GM23338 (cell line): ENCODE measurements at regions not wholly inside any gene's neighbourhood (a gene's known extent, or its start where the extent isn't known, plus 50 kb on each side); places are given as distances from the start of the nearest gene placed in this dataset.

Source experiments
- ATAC-seq: fragments of 200-7000 bp; cut with Tn5 transposase; 3 replicates; pipeline ENCODE4 v1.9.1; 2020
- DNase-seq: peaks from one replicate; pipeline ENCODE4 v3.0.0-alpha.2; 2015; ENCODE audit warnings: low spot score
- H2AFZ ChIP-seq: fragments of 200-600 bp; sonication (generic); 2 replicates; pipeline ENCODE4 v1.8.0; 2016; ENCODE audit warnings: antibody characterized with exemption, mild to moderate bottlenecking, moderate library complexity
- H3F3A ChIP-seq: fragments of 200-600 bp; sonication (generic); replicated peaks from 2 replicates; pipeline ENCODE4 v1.8.0; 2017; ENCODE audit warnings: antibody characterized with exemption, mixed run types, low read depth
- H3K27ac ChIP-seq: fragments of 200-600 bp; sonication (generic); 2 replicates; pipeline ENCODE4 v1.6.1; 2016; ENCODE audit warnings: low read depth
- H3K27me3 ChIP-seq: fragments of 200-600 bp; sonication (generic); 2 replicates; pipeline ENCODE4 v1.8.0; 2016; ENCODE audit warnings: mild to moderate bottlenecking, mixed run types, moderate library complexity; ENCODE audit not compliant: insufficient read depth
- H3K36me3 ChIP-seq: fragments of 200-600 bp; sonication (generic); 2 replicates; pipeline ENCODE4 v1.8.0; 2016; ENCODE audit warnings: mild to moderate bottlenecking; ENCODE audit not compliant: insufficient read depth
- H3K4me1 ChIP-seq: fragments of 200-600 bp; sonication (generic); 2 replicates; pipeline ENCODE4 v1.8.0; 2016; ENCODE audit warnings: mild to moderate bottlenecking, moderate library complexity; ENCODE audit not compliant: insufficient read depth
- H3K4me2 ChIP-seq: fragments of 200-600 bp; sonication (generic); 2 replicates; pipeline ENCODE4 v1.7.1; 2017; ENCODE audit warnings: mixed run types
- H3K4me3 ChIP-seq: fragments of 200-600 bp; sonication (generic); 2 replicates; pipeline ENCODE4 v1.6.1; 2016; ENCODE audit warnings: mixed run types
- H3K79me2 ChIP-seq: fragments of 200-600 bp; sonication (generic); replicated peaks from 2 replicates; pipeline ENCODE4 v1.8.0; 2017; ENCODE audit warnings: mild to moderate bottlenecking; ENCODE audit not compliant: insufficient read depth
- H3K9me2 ChIP-seq: fragments of 200-600 bp; sonication (generic); 2 replicates; pipeline ENCODE4 v1.8.0; 2017; ENCODE audit not compliant: insufficient read depth
- H4K20me1 ChIP-seq: fragments of 200-600 bp; sonication (generic); replicated peaks from 2 replicates; pipeline ENCODE4 v1.8.0; 2017; ENCODE audit warnings: mild to moderate bottlenecking; ENCODE audit not compliant: insufficient read depth
- H3K27ac Mint-ChIP-seq: 2 replicates; pipeline ENCODE4 v1.8.0; 2020; ENCODE audit warnings: inconsistent platforms, mild to moderate bottlenecking, moderate library complexity, mixed read lengths
- H3K27me3 Mint-ChIP-seq: 3 replicates; pipeline ENCODE4 v1.8.0; 2022; ENCODE audit warnings: low read depth, mild to moderate bottlenecking, moderate library complexity, mixed read lengths, inconsistent platforms; ENCODE audit not compliant: insufficient read depth, poor library complexity
- H3K36me3 Mint-ChIP-seq: 3 replicates; pipeline ENCODE4 v1.8.0; 2021; ENCODE audit warnings: low read depth, mild to moderate bottlenecking, inconsistent platforms, moderate library complexity, mixed read lengths
- H3K4me1 Mint-ChIP-seq: 3 replicates; pipeline ENCODE4 v1.8.0; 2020; ENCODE audit warnings: mild to moderate bottlenecking, inconsistent platforms, mixed read lengths
- H3K4me3 Mint-ChIP-seq: 3 replicates; pipeline ENCODE4 v1.8.0; 2021; ENCODE audit warnings: moderate library complexity, mild to moderate bottlenecking, inconsistent platforms, mixed read lengths
- H3K9me3 Mint-ChIP-seq: 3 replicates; pipeline ENCODE4 v1.8.0; 2020; ENCODE audit warnings: moderate library complexity, mild to moderate bottlenecking, inconsistent platforms, mixed read lengths
- CREB1 ChIP-seq: fragments of 250-450 bp; sonication (Bioruptor Pico); IDR thresholded peaks from 2 replicates; pipeline ENCODE4 v1.5.0; 2020; ENCODE audit warnings: low read depth, mild to moderate bottlenecking, moderate library complexity
- EZH2 ChIP-seq: fragments of 200-600 bp; sonication (generic); IDR thresholded peaks from one replicate; pipeline ENCODE4 v1.8.0; 2017; ENCODE audit warnings: antibody characterized with exemption, mild to moderate bottlenecking, low read depth; ENCODE audit not compliant: unreplicated experiment
- EZH2phosphoT487 ChIP-seq: fragments of 200-600 bp; sonication (generic); IDR thresholded peaks from one replicate; pipeline ENCODE4 v1.8.1; 2018; ENCODE audit warnings: antibody characterized with exemption; ENCODE audit not compliant: unreplicated experiment
- JUNB ChIP-seq: IDR thresholded peaks from one replicate; pipeline ENCODE4 v1.6.1; 2016; ENCODE audit warnings: antibody characterized with exemption; ENCODE audit not compliant: unreplicated experiment
- POLR2AphosphoS5 ChIP-seq: IDR thresholded peaks from 2 replicates; pipeline ENCODE4 v1.6.1; 2016; ENCODE audit warnings: antibody characterized with exemption, low read depth
- STAT1 ChIP-seq: IDR thresholded peaks from one replicate; pipeline ENCODE4 v1.6.1; 2016; ENCODE audit warnings: antibody characterized with exemption; ENCODE audit not compliant: unreplicated experiment
- ZNF114 ChIP-seq: fragments of 250-450 bp; sonication (Bioruptor Pico); IDR thresholded peaks from 2 replicates; pipeline ENCODE4 v1.5.0; 2020; ENCODE audit warnings: mild to moderate bottlenecking, moderate library complexity
- ZNF331 ChIP-seq: fragments of 250-450 bp; sonication (Bioruptor Pico); IDR thresholded peaks from 2 replicates; pipeline ENCODE4 v1.5.0; 2020; ENCODE audit warnings: low read depth, mild to moderate bottlenecking, moderate library complexity
- TF ChIP-seq, protein P1 (sequence below): fragments of 250-450 bp; sonication (Bioruptor Pico); IDR thresholded peaks from 2 replicates; pipeline ENCODE4 v1.5.0; 2020; ENCODE audit warnings: mild to moderate bottlenecking, moderate library complexity
- TF ChIP-seq, protein P2 (sequence below): IDR thresholded peaks from one replicate; pipeline ENCODE4 v1.6.1; 2018; ENCODE audit warnings: antibody characterized with exemption; ENCODE audit not compliant: unreplicated experiment

DNA sequence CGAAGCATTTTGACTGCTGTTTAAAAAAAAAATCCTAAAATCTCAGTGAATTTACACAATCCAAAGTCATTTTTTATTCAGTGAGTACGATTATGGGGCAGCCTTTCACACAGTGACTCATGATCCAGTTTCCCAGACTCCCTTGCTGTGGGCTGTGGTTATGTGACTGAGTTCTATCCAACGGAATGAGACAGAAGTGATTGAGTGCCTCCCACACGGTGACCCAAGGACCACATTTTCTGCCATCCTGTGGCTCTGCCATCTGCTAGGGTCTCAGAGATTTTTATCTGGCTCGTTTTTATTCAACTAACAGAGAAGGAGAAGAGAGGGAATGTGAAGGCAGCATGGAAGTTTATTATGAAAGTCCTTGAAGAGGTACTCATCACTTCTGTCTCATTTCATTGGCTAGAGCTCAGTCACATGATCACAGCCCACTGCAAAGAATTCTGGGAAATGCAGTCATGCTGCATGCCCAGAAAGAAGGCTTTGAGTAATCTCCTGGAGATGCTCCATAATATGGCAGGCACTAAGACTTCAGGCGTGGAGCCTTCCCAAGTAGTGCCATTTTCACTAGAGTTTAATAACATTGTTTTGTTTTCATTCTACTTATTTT lies 999.4 kb downstream of the UQCRFS1 start:
- Histone ChIP-seq H3K4me2 (no peak overlapping the region), H4K20me1 (no peaks in the 10 kb centered on the region), H3K27me3 (no peaks in the 10 kb centered on the region), H3K4me1 (0 out of 2 replicates have a peak, but pooled peaks cover 10% of the 10 kb centered on the region), H2AFZ (0 out of 2 replicates have a peak overlapping the region, but pooled peaks have one; percentile 39), H3F3A (no peaks in the 10 kb centered on the region), H3K4me3 (no peak overlapping the region), H3K9me2 (no peaks in the 10 kb centered on the region), H3K27ac (no peak overlapping the region), H3K36me3 (no peaks in the 10 kb centered on the region), H3K79me2 (no peaks in the 10 kb centered on the region)
- ATAC-seq: no peak
- peaks cover 24% of the 10 kb centered on the region for H3K4me1 Mint-ChIP-seq
- H3K36me3 Mint-ChIP-seq: no peaks in the 10 kb centered on the region
- peak; percentile 34 for DNase-seq
- TF ChIP-seq ZNF331 (no peak), EZH2phosphoT487 (no peak), ZNF114 (CRISPR knock-in tag) (no peak), STAT1 (no peak), CREB1 (CRISPR knock-in tag) (no peak), EZH2 (no peak), POLR2AphosphoS5 (no peak), JUNB (no peak)
- TF ChIP-seq, protein P1, sequence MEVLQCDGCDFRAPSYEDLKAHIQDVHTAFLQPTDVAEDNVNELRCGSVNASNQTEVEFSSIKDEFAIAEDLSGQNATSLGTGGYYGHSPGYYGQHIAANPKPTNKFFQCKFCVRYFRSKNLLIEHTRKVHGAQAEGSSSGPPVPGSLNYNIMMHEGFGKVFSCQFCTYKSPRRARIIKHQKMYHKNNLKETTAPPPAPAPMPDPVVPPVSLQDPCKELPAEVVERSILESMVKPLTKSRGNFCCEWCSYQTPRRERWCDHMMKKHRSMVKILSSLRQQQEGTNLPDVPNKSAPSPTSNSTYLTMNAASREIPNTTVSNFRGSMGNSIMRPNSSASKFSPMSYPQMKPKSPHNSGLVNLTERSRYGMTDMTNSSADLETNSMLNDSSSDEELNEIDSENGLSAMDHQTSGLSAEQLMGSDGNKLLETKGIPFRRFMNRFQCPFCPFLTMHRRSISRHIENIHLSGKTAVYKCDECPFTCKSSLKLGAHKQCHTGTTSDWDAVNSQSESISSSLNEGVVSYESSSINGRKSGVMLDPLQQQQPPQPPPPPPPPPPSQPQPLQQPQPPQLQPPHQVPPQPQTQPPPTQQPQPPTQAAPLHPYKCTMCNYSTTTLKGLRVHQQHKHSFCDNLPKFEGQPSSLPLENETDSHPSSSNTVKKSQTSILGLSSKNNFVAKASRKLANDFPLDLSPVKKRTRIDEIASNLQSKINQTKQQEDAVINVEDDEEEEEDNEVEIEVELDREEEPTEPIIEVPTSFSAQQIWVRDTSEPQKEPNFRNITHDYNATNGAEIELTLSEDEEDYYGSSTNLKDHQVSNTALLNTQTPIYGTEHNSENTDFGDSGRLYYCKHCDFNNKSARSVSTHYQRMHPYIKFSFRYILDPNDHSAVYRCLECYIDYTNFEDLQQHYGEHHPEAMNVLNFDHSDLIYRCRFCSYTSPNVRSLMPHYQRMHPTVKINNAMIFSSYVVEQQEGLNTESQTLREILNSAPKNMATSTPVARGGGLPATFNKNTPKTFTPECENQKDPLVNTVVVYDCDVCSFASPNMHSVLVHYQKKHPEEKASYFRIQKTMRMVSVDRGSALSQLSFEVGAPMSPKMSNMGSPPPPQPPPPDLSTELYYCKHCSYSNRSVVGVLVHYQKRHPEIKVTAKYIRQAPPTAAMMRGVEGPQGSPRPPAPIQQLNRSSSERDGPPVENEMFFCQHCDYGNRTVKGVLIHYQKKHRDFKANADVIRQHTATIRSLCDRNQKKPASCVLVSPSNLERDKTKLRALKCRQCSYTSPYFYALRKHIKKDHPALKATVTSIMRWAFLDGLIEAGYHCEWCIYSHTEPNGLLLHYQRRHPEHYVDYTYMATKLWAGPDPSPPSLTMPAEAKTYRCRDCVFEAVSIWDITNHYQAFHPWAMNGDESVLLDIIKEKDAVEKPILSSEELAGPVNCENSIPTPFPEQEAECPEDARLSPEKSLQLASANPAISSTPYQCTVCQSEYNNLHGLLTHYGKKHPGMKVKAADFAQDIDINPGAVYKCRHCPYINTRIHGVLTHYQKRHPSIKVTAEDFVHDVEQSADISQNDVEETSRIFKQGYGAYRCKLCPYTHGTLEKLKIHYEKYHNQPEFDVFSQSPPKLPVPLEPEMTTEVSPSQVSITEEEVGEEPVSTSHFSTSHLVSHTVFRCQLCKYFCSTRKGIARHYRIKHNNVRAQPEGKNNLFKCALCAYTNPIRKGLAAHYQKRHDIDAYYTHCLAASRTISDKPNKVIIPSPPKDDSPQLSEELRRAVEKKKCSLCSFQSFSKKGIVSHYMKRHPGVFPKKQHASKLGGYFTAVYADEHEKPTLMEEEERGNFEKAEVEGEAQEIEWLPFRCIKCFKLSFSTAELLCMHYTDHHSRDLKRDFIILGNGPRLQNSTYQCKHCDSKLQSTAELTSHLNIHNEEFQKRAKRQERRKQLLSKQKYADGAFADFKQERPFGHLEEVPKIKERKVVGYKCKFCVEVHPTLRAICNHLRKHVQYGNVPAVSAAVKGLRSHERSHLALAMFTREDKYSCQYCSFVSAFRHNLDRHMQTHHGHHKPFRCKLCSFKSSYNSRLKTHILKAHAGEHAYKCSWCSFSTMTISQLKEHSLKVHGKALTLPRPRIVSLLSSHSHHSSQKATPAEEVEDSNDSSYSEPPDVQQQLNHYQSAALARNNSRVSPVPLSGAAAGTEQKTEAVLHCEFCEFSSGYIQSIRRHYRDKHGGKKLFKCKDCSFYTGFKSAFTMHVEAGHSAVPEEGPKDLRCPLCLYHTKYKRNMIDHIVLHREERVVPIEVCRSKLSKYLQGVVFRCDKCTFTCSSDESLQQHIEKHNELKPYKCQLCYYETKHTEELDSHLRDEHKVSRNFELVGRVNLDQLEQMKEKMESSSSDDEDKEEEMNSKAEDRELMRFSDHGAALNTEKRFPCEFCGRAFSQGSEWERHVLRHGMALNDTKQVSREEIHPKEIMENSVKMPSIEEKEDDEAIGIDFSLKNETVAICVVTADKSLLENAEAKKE (CRISPR knock-in tag): no peak
- TF ChIP-seq, protein P2, sequence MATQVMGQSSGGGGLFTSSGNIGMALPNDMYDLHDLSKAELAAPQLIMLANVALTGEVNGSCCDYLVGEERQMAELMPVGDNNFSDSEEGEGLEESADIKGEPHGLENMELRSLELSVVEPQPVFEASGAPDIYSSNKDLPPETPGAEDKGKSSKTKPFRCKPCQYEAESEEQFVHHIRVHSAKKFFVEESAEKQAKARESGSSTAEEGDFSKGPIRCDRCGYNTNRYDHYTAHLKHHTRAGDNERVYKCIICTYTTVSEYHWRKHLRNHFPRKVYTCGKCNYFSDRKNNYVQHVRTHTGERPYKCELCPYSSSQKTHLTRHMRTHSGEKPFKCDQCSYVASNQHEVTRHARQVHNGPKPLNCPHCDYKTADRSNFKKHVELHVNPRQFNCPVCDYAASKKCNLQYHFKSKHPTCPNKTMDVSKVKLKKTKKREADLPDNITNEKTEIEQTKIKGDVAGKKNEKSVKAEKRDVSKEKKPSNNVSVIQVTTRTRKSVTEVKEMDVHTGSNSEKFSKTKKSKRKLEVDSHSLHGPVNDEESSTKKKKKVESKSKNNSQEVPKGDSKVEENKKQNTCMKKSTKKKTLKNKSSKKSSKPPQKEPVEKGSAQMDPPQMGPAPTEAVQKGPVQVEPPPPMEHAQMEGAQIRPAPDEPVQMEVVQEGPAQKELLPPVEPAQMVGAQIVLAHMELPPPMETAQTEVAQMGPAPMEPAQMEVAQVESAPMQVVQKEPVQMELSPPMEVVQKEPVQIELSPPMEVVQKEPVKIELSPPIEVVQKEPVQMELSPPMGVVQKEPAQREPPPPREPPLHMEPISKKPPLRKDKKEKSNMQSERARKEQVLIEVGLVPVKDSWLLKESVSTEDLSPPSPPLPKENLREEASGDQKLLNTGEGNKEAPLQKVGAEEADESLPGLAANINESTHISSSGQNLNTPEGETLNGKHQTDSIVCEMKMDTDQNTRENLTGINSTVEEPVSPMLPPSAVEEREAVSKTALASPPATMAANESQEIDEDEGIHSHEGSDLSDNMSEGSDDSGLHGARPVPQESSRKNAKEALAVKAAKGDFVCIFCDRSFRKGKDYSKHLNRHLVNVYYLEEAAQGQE: no peak
- H3K9me3 Mint-ChIP-seq: peaks cover 4% of the 10 kb centered on the region; the same call in 1 of the 3 replicates
- no peak overlapping the region for H3K27ac Mint-ChIP-seq
- H3K27me3 Mint-ChIP-seq: peaks cover 6% of the 10 kb centered on the region
- no peak overlapping the region for H3K4me3 Mint-ChIP-seq
